Renal pelvis (tissue), 1 donor: ENCODE measurements at regions not wholly inside any gene's neighbourhood (a gene's known extent, or its start where the extent isn't known, plus 50 kb on each side); places are given as distances from the start of the nearest gene placed in this dataset.
"Not testable (repeated sequence)": the region's sequence is repeated elsewhere in the genome, so short reads cannot be mapped to it uniquely, and the experiment has no call there.

Experiments used
- DNase-seq: peaks from one replicate; pipeline ENCODE4 v3.0.0-alpha.2; 2013

DNA sequence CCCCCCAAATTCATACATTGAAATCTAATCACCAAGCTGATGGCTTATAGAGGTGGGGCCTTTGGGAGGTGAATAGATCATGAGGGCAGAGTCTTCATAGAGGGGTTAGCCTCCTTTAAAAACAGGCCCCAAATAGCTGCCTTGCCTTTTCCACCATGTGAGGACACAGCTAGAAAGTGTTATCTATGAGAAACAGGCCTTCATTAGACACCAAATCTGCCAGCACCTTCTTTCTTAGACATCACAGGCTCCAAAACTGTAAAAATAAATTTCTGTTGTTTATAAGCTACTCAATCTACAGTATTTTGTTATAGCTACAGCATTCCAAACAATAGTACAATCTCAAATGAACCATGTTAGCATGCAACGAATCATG is 459.3 kb upstream of the GCFC2 start:
- no peak for DNase-seq

DNA sequence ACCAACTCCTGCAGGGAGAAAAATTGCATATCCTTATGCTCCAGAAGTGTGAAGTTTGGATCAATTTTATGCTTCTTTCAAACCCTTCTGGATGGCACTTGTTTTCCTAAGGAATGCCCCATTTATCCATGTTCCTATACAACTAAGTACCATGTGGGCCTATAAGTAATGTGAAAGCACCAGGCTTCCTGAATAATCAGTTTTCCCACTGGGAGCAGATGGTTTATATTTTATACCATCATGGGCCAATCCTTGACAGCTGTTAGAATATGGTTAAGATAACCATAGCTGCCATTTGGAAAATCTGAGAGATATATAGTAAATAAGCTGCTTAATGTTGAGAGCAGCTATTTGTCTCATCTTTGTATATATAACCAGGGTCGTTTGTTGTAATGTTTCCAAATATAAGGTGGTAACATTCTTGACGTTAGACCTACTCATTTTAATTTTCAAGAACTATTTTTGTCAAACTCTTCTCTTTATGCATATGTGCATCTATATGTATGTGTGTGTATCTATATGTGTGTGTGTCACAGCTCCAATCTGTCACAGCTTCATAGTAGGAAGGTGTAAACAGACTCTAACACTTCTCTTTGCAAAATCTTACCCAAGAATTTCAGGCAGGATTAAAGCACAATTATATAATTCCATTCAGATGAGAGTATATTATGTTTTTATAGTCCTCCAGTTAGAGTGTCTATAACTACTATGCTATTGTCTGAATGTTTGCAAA is 458.7 kb upstream of the GCFC2 start:
- DNase-seq = no peak

DNA sequence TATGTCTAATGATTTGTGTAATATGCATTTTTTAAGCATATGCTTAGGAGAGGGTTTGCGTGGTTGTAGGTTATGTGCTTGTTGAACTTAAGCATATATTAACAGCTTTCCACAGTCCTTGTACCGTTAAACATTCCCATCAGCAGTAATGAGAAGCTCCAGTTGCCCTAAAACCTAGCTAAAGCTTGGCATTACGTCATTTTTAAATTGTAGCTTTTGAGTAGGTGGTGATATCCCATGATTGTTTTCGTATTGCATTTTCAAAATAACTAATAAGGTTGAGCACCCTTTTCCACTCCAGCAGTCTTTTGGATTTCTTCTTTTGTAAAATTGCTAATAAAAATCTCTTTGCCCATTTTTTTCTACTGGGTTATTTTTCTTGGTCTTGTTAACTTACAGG is 453.1 kb upstream of the GCFC2 start:
- DNase-seq = no peak

DNA sequence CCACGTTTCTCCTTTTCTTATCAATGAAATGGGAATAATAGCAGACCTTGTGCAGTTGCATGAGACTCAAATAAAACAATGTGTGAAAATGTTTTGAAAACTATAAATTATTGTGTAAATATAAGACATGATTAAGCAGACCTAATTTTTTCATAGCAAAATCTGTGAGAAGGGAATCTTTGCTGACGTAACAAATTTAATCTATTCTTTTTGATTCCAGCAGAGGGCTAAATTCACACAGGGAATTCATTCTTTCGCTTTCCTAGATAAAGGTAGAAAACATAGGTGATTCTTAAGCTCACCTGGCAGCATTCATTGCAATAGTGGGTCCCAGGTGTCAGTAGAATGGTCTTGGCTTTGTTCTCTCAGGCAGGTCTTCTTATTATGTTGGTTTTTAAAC is 450.0 kb upstream of the GCFC2 start:
- no peak for DNase-seq

DNA sequence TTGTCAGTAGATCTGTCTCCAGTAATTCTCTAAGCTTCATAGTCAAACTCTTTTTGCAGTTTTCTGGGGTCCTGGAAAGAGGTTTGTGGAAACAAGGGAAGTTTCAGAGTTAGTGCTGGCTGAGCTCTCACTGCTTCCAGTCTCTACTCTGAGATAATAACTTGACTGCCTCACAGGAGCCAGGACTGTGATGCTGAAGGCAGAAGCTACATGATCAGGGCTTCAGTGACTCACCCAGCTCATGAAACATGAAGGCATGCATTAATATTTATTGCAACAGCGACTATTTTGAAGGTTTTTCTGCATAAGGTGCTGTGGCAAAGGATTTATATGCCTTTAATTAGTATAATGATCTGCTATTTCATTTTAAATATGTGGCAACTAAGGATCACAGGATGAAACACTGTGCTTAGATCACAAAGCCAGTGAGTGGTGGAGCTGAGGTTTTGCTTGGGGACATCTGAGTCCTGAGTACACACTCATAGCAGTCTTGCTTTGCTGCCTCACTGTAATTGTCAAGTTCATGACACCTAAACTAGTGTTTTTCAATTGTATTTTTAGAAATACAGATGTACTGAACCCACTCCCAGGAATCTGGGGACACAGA is 448.4 kb upstream of the GCFC2 start:
- no peak for DNase-seq

DNA sequence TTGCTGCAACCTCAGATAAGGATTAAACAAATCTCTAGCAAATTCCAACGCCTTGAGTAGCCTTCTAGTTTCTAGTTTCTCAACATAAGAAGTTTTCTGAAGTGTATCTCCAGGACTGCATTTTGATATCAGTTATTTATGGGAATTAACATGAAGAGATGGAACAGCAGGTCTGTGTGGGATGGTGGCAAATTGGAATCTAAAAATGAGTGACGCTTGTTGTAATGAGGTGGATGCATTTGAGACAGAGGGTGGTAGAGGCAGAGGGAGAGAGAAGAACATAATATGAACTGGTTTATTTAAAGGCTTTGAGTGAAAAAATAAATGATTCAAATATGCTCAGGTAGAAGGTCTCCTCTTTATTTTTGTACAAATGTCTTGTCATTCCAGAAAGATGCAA is 446.8 kb upstream of the GCFC2 start:
- DNase-seq = no peak

DNA sequence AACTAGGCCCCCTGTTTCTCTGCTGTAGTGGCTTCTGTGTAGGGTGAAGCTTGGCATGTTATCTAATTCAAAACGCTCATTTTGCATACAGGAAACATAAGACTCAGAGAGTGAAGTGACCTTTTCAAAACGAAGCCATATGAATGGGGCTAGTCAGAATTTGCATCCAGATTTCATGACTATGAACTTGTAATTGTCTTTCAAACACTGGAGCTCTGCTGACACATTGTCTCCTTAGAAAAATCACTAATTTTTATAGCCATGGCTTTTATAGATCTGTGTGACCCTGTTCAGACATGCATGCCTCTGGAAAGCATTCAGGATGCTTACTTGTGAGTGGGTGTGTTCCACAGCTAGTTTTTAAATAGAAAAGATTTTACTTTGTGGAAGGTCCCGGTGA is 444.3 kb upstream of the GCFC2 start:
- DNase-seq = no peak

DNA sequence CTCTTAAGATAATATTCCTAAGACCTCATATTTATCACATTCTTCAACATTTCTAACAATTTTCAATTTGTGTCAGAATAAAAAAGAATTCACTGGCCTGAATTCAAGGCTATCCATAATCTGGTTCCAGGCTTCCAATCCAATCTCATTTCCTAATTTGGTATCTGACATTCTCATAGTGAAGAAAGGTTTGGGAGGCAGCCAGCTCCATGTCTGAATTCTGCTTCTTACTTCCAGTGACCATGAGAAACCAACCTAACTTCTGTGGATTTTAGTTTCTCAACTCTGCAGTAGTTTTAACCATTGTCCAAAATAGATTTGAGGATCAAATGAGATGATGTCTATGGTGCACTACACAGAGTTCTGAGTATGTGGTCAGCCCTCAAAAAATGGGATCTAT is 439.1 kb upstream of the GCFC2 start:
- no peak for DNase-seq

DNA sequence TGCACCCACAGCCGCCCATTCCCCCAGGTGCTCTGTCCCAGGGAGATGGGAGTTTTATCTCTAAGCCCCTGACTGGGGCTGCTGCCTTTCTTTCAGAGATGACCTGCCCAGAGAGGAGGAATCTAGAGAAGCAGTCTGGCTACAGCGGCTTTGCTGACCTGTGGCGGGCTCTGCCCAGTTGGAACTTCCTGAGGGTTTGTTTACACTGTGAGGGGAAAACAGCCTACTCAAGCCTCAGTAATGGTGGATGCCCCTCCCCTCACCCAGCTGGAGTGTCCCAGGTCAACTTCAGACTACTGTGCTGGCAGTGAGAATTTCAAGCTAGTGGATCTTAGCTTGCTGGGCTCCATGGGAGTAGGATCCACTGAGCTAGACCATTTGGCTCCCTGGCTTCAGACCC is 428.6 kb upstream of the GCFC2 start:
- not testable (repeated sequence) for DNase-seq

DNA sequence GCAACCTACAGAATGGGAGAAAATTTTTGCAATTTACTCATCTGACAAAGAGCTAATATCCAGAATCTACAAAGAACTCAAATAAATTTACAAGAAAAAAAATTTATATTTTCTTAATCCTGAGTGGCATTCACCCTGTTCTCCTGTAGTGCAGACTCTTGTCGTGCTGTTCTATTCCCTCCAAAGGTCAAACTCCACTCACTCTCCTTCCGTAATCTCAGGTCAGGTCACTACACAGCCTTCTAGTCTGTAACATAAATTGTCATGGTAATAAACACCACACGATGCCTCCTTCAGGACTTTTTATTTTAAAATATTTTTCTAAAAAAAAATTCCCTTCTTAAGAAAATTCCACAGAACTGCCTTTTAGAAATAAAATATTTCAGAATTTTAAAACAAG is 417.9 kb upstream of the GCFC2 start:
- DNase-seq = no peak

DNA sequence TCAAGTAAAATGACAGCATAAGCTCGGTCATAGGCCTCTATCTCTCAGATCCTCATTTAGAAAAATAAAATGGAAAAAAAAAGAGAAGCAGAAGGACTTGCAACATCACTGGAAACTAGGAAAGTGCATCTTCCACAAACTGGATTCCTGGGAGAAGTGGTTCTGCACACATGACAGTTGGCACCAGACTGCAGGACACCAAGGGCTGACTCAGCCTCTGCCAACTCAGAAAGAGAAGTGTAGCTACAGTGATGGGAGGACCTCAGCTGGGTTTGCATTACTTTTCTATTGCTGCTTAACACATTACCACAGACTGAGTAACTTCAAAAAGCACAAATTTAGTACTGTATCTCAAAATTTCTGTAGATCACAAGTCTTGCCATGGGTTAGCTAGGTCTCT is 409.5 kb upstream of the GCFC2 start:
- DNase-seq = no peak

DNA sequence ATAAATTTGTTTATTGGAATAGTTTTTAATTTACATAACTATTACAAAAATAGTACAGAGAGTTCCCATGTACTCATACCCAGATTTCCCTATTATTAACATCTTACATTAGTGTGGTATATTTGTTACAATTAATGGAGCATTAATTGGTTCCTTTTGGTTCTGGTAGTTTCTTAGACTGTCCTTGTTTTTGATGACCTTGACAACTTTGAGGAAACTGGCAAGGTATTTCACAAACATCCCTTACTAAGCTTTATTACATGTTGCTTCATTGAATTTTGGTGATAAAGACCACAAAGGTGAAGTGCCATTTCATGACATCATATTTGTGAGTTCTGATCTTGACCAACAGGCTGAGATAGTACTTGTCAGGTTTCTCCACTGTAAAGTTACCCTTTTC is 379.0 kb upstream of the GCFC2 start:
- DNase-seq = no peak

DNA sequence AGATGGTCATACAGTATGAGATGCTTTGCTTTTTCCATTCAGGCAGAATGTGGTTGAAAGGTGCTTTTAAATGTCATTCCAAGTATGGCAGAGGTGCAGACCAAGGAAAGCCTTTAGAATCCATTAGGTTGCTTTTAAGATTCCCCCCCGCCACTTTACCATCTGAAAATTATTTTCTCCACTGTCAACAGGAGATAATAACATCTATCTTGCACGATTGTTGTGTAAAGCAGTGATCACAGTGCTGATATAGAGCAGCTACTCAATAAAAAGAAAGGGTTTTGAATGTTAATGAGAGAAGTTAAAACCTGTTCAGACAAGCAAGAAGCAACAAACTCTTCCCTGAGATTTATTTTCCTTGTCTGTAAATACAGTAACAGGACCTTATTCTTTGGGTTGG is 372.5 kb upstream of the GCFC2 start:
- no peak for DNase-seq

DNA sequence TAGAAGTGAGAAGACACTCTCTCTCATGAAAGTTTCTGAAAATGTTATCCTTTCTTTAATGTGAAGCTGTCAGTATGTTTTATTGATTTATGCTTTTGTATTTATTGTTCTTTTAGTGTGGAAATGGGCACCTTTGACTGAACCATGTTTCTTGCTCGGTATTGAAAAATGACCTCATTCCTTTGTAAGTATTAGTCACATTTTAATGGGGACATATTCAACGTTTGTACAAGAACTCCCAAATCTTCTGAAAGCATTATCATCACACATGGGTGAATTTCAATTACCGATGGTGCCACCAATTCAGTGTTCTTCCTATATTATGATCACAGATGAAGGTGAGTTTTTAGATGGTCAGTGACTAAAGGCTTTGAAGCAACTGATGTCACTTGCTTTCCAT is 371.8 kb upstream of the GCFC2 start:
- no peak for DNase-seq

DNA sequence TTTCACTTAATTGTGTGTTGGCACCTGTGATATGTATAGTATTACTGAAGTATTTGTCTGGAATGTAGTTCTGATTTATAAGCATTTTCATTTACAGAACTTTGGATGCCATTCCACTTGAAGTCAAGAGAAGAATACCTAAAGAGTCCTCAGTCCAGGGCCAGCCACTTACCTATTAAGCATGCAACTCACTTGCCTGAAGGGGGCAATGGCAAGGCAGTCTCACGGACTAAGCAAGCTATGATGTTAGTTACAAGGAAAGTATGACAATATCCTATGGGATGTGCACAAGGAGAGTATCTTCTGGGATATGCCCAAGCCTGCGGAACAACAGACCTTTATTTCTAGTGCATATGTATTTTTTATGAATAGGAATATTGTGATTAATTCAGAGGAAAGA is 369.4 kb upstream of the GCFC2 start:
- DNase-seq = no peak

DNA sequence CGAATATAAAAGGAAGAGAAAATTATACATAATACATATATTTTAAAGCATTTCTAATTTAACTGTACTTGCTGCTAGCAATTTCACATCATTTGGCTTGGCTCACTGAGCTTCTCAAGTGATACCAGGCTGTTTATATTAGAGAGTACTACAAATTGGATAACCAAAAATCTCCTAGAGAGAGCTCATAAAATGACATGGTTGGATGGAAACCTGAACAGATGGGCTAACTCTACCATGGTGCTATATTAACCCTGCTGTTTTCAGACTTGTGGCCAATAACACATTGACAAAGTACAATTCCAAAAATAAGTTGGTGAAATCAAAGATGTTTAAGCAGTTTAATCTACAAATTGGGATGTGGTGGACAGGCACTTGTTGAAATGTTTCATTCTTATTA is 364.4 kb upstream of the GCFC2 start:
- DNase-seq = no peak

DNA sequence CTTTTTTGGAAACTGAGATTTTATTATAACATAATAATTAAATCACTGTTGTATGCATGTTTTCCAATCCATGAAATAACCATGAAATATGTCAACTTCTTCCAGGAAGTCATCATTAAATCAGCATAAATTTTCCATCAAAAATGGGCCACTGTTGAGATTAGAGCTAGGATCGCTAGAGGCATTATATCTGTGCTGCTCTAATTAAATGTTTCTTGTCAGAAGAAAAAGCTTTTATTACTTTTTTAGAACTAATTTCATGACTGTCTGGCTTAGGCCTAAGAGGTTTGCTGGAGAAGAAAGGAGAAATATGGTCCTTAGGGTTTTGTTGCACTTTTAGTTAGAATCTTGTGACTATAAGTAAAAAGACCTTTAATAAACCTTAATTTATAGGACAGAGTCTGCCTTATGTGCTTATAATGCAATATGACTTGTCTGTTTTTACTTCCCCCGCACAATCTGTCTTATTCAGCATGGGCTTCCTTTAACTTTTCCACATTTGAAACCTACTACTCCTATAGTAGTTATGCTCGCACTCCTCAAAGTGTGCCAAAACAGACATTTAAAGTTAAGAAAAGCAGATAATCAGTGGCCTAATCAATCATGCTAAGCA is 363.4 kb upstream of the GCFC2 start:
- no peak for DNase-seq

DNA sequence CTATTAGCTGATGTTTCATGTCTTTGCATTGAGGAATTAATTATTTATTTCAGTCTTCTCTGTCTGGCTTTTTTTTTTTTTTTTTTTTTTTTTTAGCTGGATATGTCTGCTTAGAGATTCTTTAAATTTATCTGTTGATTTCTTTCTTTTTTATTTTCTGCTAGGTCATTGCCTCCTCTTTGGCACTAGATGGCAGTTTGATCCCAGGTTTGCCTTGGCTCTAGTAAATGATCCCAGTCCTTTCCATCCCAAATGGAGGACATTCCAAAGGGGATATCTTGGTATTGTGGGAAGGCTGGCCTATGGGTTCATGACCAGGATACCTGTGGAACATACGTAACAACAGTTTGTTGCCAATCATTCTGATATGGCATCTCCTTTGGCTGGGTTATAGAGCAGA is 339.5 kb upstream of the GCFC2 start:
- DNase-seq = no peak

DNA sequence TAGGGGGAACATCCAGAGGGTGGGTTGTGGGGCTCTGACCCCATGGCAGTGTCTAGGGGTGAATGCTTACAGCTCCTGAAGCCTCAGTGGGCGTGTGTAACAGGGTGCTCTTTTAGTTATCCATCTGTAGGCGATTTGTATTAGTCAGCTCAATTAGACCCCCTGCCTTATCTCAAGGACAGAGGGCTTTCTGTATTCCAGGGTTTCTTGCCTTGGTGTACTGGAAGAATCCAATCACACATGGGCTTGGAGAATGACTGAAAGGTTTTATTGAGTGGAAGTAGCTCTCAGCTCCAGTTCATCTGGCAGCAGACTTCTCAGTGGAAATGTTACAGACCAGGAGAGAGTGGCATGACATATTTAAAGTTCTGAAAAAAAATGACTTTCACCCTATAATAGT is 334.0 kb upstream of the GCFC2 start:
- DNase-seq = no peak

DNA sequence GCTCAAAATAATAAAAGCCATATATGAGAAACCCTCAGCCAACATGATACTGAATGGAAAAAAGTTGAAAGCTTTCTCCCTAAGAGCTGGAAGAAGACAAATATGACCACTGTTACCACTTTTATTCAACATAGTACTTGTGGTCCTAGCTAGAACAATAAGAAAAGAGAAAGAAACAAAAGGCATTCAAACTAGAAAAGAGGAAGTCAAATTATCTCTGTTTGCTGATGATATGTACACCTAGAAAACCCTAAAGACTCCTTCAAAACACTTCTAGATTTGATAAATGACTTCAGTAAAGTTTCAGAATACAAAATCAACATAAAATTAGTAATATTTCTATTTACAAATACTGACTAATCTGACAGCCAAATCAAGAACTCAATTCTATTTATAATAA is 328.8 kb upstream of the GCFC2 start:
- no peak for DNase-seq

DNA sequence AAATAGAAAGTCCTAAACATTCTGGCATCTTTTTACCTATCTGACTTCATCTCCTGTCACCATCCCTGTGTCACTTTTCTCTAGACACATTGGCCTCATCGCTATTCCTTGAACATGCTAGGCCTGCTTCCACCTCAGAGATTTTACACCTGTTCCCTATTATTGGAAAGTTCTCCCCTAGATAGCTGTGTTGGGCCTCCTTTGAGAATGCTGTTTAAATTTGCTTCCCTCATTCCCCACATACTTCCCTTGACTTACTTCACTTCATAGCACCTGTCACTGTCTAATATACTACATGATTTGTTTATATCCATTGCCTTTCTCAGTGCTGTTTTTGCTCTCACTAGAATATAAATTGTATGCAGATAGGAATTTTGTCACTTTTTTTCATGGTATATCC is 317.0 kb upstream of the GCFC2 start:
- no peak for DNase-seq

DNA sequence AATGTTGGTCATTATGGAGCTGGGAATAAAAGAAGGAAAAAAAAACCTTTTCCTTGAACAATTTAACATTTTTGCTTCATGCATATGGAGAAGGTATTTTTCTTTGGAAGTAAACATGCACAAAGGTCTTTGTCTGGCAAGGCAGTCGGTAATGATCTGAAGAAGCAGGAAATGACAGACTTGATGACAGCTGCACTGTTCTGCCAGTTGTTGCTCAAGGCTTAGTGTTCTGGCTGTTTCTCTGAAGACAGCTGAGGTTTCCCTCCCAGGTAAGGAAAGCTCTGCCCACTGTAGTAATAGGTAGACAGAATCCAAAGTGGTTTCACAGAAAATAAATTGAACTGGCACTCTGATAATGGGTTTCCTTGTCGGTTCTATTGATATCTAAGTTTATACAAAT is 308.4 kb upstream of the GCFC2 start:
- DNase-seq = no peak

DNA sequence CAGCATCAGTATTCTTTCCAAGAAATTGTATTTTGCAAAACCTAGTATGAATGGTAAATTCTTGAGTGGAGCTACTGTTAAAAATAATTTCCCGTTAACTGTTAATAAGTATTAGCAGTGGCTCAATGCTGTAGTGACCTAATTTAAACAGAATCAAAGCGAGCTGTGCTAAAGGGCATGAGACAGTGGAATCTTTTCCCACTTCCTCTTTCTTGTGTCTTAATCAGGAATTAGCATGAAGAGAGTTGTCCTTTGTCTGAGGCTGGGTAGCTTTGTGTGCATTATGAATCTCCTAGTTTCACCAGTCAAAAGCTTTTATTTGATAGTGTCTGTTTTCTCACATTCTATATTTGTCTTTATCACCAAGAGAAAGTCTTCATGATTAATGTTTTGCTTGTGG is 298.8 kb upstream of the GCFC2 start:
- DNase-seq = no peak
